Stomach (tissue), 4 donors: ENCODE measurements at regions not wholly inside any gene's neighbourhood (a gene's known extent, or its start where the extent isn't known, plus 50 kb on each side); places are given as distances from the start of the nearest gene placed in this dataset.

ENCODE experiments used
- POLR2A ChIP-seq, 4 donors: fragments of 450-650 bp; IDR thresholded peaks; one replicate each; pipeline ENCODE4 v1.6.1; 2016; ENCODE audit warnings: antibody characterized with exemption in 4 of 4, control low read depth in 2 of 4, mild to moderate bottlenecking in 1 of 4, moderate library complexity in 1 of 4
- TF ChIP-seq, protein P1 (sequence below), 7 experiments: fragments of 450-650 bp in 4 of 7; fragments of 200-600 bp in 3 of 7; sonication (generic) in 3 of 7; IDR thresholded peaks; one replicate each; pipeline ENCODE4 v1.5.1; 2016 to 2019; ENCODE audit warnings: antibody characterized with exemption in 7 of 7, control low read depth in 2 of 7, mild to moderate bottlenecking in 1 of 7

DNA sequence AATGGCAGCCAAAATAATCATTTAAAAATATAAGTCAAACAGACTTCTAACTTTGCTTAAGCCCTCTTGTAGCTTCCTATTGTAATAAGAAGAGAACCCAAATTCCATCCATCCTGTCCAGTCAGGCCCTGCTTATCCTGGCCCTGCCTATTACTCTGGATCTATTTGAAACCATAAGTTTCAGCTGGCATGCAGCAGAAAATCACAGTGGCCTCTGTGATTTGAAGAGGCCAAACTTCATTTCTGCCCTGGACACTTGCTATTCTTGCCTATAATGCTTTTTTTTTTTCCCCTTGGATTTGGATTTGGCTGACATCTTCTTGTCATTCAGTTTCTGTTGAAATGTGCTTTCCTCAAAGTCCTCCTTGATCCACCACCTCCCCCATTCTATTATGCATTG is 642.8 kb downstream of the USP25 start:
- TF ChIP-seq, protein P1, sequence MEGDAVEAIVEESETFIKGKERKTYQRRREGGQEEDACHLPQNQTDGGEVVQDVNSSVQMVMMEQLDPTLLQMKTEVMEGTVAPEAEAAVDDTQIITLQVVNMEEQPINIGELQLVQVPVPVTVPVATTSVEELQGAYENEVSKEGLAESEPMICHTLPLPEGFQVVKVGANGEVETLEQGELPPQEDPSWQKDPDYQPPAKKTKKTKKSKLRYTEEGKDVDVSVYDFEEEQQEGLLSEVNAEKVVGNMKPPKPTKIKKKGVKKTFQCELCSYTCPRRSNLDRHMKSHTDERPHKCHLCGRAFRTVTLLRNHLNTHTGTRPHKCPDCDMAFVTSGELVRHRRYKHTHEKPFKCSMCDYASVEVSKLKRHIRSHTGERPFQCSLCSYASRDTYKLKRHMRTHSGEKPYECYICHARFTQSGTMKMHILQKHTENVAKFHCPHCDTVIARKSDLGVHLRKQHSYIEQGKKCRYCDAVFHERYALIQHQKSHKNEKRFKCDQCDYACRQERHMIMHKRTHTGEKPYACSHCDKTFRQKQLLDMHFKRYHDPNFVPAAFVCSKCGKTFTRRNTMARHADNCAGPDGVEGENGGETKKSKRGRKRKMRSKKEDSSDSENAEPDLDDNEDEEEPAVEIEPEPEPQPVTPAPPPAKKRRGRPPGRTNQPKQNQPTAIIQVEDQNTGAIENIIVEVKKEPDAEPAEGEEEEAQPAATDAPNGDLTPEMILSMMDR (IDR thresholded peaks at IDR 0.05): no peak
- TF ChIP-seq POLR2A (IDR thresholded peaks at IDR 0.05): no peak
